Mesenchymal stem cell (in vitro differentiated cells and primary cell): ENCODE measurements at regions not wholly inside any gene's neighbourhood (a gene's known extent, or its start where the extent isn't known, plus 50 kb on each side); places are given as distances from the start of the nearest gene placed in this dataset.
"Not testable (repeated sequence)": the region's sequence is repeated elsewhere in the genome, so short reads cannot be mapped to it uniquely, and the experiment has no call there.

Experiments used
- DNase-seq: peaks from one replicate; pipeline ENCODE4 v3.0.0-alpha.2; 2013
- H2AFZ ChIP-seq: one replicate; pipeline ENCODE4 v1.6.1; 2013; ENCODE audit warnings: low read depth, mild to moderate bottlenecking, control low read depth, inconsistent platforms, low read length, moderate library complexity
- H2AK5ac ChIP-seq: 2 replicates; pipeline ENCODE4 v1.6.1; 2013; ENCODE audit warnings: low read length, moderate library complexity, mild to moderate bottlenecking, inconsistent platforms; ENCODE audit not compliant: severe bottlenecking
- H2BK120ac ChIP-seq: one replicate; pipeline ENCODE4 v1.6.1; 2013; ENCODE audit warnings: low read depth, mild to moderate bottlenecking, inconsistent platforms, low read length, moderate library complexity
- H2BK12ac ChIP-seq, 2 experiments: one replicate each; pipeline ENCODE4 v1.6.1; 2013; ENCODE audit warnings: inconsistent platforms in 2 of 2, low read length in 2 of 2, mild to moderate bottlenecking in 2 of 2, moderate library complexity in 2 of 2, control low read depth in 1 of 2
- H2BK15ac ChIP-seq: one replicate; pipeline ENCODE4 v1.6.1; 2013; ENCODE audit warnings: mild to moderate bottlenecking, low read depth, inconsistent platforms; ENCODE audit not compliant: poor library complexity, severe bottlenecking
- H2BK5ac ChIP-seq: 2 replicates; pipeline ENCODE4 v1.6.1; 2013; ENCODE audit warnings: low read depth, mild to moderate bottlenecking, low read length, control low read depth, inconsistent platforms; ENCODE audit not compliant: poor library complexity, severe bottlenecking
- H3K14ac ChIP-seq, 2 experiments: one replicate each; pipeline ENCODE4 v1.6.1; 2013; ENCODE audit warnings: inconsistent platforms in 2 of 2, low read length in 2 of 2, control low read depth in 1 of 2, mild to moderate bottlenecking in 1 of 2, moderate library complexity in 1 of 2
- H3K18ac ChIP-seq, 2 experiments: one replicate each; pipeline ENCODE4 v1.6.1; 2013; ENCODE audit warnings: inconsistent platforms in 2 of 2, low read length in 2 of 2, control low read depth in 1 of 2, low read depth in 1 of 2, mild to moderate bottlenecking in 1 of 2
- H3K23ac ChIP-seq, 2 experiments: one replicate each; pipeline ENCODE4 v1.6.1; 2013; ENCODE audit warnings: inconsistent platforms in 2 of 2, low read length in 2 of 2, mild to moderate bottlenecking in 2 of 2, moderate library complexity in 2 of 2, control low read depth in 1 of 2
- H3K27ac ChIP-seq: 2 replicates; pipeline ENCODE4 v1.5.1; 2013; ENCODE audit warnings: mild to moderate bottlenecking, moderate library complexity, low read length, control low read depth, inconsistent platforms; ENCODE audit not compliant: poor library complexity, severe bottlenecking
- H3K27me3 ChIP-seq, 2 experiments: 2 replicates each; pipeline versions ENCODE4 v1.6.1 to v1.7.0; 2013; ENCODE audit warnings: low read length in 2 of 2, mild to moderate bottlenecking in 2 of 2, moderate library complexity in 2 of 2, control low read depth in 1 of 2, inconsistent platforms in 1 of 2; ENCODE audit not compliant: control insufficient read depth in 1 of 2, insufficient read depth in 1 of 2
- H3K36me3 ChIP-seq, 2 experiments: 2 replicates each; pipeline versions ENCODE4 v1.6.1 to v1.7.0; 2013; ENCODE audit warnings: low read length in 2 of 2, control low read depth in 1 of 2, inconsistent platforms in 1 of 2, low read depth in 1 of 2, mild to moderate bottlenecking in 1 of 2; ENCODE audit not compliant: insufficient read depth in 2 of 2, control insufficient read depth in 1 of 2
- H3K4ac ChIP-seq, 2 experiments: one replicate each; pipeline ENCODE4 v1.6.1; 2013; ENCODE audit warnings: inconsistent platforms in 2 of 2, low read length in 2 of 2, mild to moderate bottlenecking in 2 of 2, moderate library complexity in 2 of 2, control low read depth in 1 of 2, low read depth in 1 of 2
- H3K4me1 ChIP-seq: 2 replicates; pipeline ENCODE4 v1.6.1; 2013; ENCODE audit warnings: low read depth, low read length, control low read depth; ENCODE audit not compliant: control insufficient read depth, insufficient read depth
- H3K4me2 ChIP-seq: 2 replicates; pipeline ENCODE4 v1.6.1; 2013; ENCODE audit warnings: low read length, mild to moderate bottlenecking, inconsistent platforms; ENCODE audit not compliant: poor library complexity, severe bottlenecking
- H3K4me3 ChIP-seq, 2 experiments: 2 replicates each; pipeline versions ENCODE4 v1.5.1 to v1.7.0; 2013; ENCODE audit warnings: low read length in 2 of 2, mild to moderate bottlenecking in 2 of 2, control low read depth in 1 of 2, low read depth in 1 of 2; ENCODE audit not compliant: insufficient read depth in 1 of 2
- H3K79me1 ChIP-seq: replicated peaks from 2 replicates; pipeline ENCODE4 v1.6.1; 2013; ENCODE audit warnings: mild to moderate bottlenecking, control low read depth, low read length, inconsistent platforms; ENCODE audit not compliant: poor library complexity, severe bottlenecking
- H3K9ac ChIP-seq: 2 replicates; pipeline ENCODE4 v1.7.0; 2013; ENCODE audit warnings: mild to moderate bottlenecking, low read length, moderate library complexity
- H3K9me3 ChIP-seq: 2 replicates; pipeline ENCODE4 v1.7.0; 2013; ENCODE audit warnings: mild to moderate bottlenecking, low read length; ENCODE audit not compliant: control insufficient read depth
- H4K8ac ChIP-seq: one replicate; pipeline ENCODE4 v1.6.1; 2013; ENCODE audit warnings: inconsistent platforms, mild to moderate bottlenecking, low read length, moderate library complexity
- H4K91ac ChIP-seq: one replicate; pipeline ENCODE4 v1.6.1; 2013; ENCODE audit warnings: mild to moderate bottlenecking, low read length, inconsistent platforms
- WGBS: methylation state at CpG from one replicate; pipeline ENCODE4 v1.1.7; 2013; ENCODE audit warnings: mixed read lengths; 5-methylcytosine and 5-hydroxymethylcytosine counted together

GRCh38 chrX:122270809-122271494 lies 913.1 kb upstream of the GRIA3 start:
- Histone ChIP-seq H3K4ac (no peak overlapping the region), H2BK15ac (no peak overlapping the region), H3K79me1 (no peaks in the 10 kb centered on the region), H2AFZ (no peak overlapping the region), H3K18ac (no peak overlapping the region), H4K8ac (no peak overlapping the region), H3K14ac (no peak overlapping the region), H2BK5ac (no peak overlapping the region), H3K9me3 (peaks cover 22% of the 10 kb centered on the region), H3K27me3 (no peaks in the 10 kb centered on the region), H2BK120ac (no peak overlapping the region), H4K91ac (no peak overlapping the region), H2BK12ac (no peak overlapping the region), H3K9ac (no peak overlapping the region), H3K23ac (no peak overlapping the region), H3K27ac (no peak overlapping the region), H2AK5ac (no peak overlapping the region), H3K36me3 (no peaks in the 10 kb centered on the region), H3K4me1 (no peaks in the 10 kb centered on the region), H3K4me3 (no peak overlapping the region), H3K4me2 (no peak overlapping the region)
- WGBS = 100% methylated on average over 1 of the region's 7 CpGs
- DNase-seq = no peak

GRCh38 chrX:122272011-122272410 lies 912.1 kb upstream of the GRIA3 start:
- Histone ChIP-seq H4K8ac (no peak overlapping the region), H3K14ac (no peak overlapping the region), H4K91ac (no peak overlapping the region), H3K9me3 (peaks cover 19% of the 10 kb centered on the region), H3K36me3 (no peaks in the 10 kb centered on the region), H3K18ac (no peak overlapping the region), H3K4me1 (no peaks in the 10 kb centered on the region), H2AK5ac (no peak overlapping the region), H3K4me2 (no peak overlapping the region), H3K27ac (no peak overlapping the region), H3K4ac (no peak overlapping the region), H3K27me3 (no peaks in the 10 kb centered on the region), H2AFZ (no peak overlapping the region), H2BK12ac (no peak overlapping the region), H3K23ac (no peak overlapping the region), H2BK120ac (no peak overlapping the region), H2BK5ac (no peak overlapping the region), H3K4me3 (no peak overlapping the region), H2BK15ac (no peak overlapping the region), H3K79me1 (no peaks in the 10 kb centered on the region), H3K9ac (no peak overlapping the region)
- no CpG with 5 or more reads among the region's 1 CpG for whole genome bisulfite sequencing
- DNase-seq = no peak

GRCh38 chrX:122279746-122280145 lies 904.3 kb upstream of the GRIA3 start:
- Histone ChIP-seq H3K36me3 (no peaks in the 10 kb centered on the region), H3K79me1 (no peaks in the 10 kb centered on the region), H2BK5ac (no peak overlapping the region), H2AK5ac (no peak overlapping the region), H3K4me3 (no peak overlapping the region), H3K27me3 (no peaks in the 10 kb centered on the region), H3K9me3 (peaks cover 7% of the 10 kb centered on the region), H3K4ac (no peak overlapping the region), H2BK12ac (no peak overlapping the region), H3K23ac (no peak overlapping the region), H3K4me1 (no peaks in the 10 kb centered on the region), H4K8ac (no peak overlapping the region), H3K14ac (no peak overlapping the region), H3K4me2 (no peak overlapping the region), H2BK120ac (no peak overlapping the region), H3K27ac (no peak overlapping the region), H3K18ac (no peak overlapping the region), H3K9ac (no peak overlapping the region), H2BK15ac (no peak overlapping the region), H2AFZ (no peak overlapping the region), H4K91ac (no peak overlapping the region)
- DNase-seq = no peak
- WGBS = no CpG with 5 or more reads among the region's 1 CpG

- not testable (repeated sequence) for H2AK5ac ChIP-seq, H2AFZ ChIP-seq, H2BK120ac ChIP-seq, H3K4me3 ChIP-seq, H3K18ac ChIP-seq, H3K23ac ChIP-seq, H3K27me3 ChIP-seq, H3K27ac ChIP-seq, H2BK5ac ChIP-seq, H3K4me2 ChIP-seq, H4K8ac ChIP-seq, H3K79me1 ChIP-seq, H3K4me1 ChIP-seq, H3K14ac ChIP-seq, H2BK12ac ChIP-seq, H3K4ac ChIP-seq, H3K36me3 ChIP-seq, H2BK15ac ChIP-seq, H3K9ac ChIP-seq, DNase-seq, H4K91ac ChIP-seq, H3K9me3 ChIP-seq
- WGBS = 92% methylated on average over 3 of the region's 5 CpGs
Observed at GRCh38 chrX:122299822-122300221, 884.3 kb upstream of the GRIA3 start.
